Fibroblast of skin of back (primary cell): ENCODE measurements at regions not wholly inside any gene's neighbourhood (a gene's known extent, or its start where the extent isn't known, plus 50 kb on each side); places are given as distances from the start of the nearest gene placed in this dataset.

Source experiments
- DNase-seq: peaks from one replicate; pipeline ENCODE4 v3.0.0-alpha.2; 2013

DNA sequence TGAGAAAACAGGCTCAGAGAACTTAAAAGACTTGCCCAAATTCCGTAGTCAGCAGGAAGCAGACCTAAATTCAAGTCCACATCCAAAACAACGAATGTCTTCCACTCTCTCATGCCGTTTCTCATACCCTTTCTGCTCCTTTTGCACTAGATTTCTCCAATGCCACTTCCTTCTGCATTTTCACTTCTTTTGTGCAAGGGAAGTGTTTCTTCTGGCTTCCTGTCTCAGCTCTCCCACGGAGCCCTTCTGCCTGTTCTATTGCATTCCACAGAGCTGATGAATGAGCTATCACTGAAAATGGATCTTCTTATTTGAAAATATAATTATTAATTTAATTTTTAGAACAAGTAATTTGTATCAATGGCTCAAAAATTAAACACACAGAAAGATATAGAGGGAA, 56.1 kb upstream of the STK24 start:
- peak; percentile 61 for DNase-seq

DNA sequence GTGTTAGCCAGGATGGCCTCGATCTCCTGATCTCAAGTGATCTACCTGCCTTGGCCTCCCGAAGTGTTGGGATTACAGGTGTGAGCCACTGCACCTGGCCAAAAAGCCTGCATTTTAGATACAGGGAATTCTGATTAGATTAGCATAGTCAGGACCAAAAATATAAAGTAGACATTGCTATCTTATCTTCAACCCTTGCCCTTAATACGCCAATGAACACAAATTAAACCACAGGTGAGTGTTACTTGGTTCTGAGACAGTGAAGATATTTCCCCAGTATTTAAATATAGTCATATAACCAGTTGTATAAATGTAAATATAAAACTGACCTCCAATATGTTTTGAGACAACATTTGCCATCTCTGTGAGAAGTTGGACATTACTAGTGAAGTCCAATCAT, 52.1 kb upstream of the STK24 start:
- no peak for DNase-seq
